ENCODE measurements at regions not wholly inside any gene's neighbourhood (a gene's known extent, or its start where the extent isn't known, plus 50 kb on each side); places are given as distances from the start of the nearest gene placed in this dataset.

DNA sequence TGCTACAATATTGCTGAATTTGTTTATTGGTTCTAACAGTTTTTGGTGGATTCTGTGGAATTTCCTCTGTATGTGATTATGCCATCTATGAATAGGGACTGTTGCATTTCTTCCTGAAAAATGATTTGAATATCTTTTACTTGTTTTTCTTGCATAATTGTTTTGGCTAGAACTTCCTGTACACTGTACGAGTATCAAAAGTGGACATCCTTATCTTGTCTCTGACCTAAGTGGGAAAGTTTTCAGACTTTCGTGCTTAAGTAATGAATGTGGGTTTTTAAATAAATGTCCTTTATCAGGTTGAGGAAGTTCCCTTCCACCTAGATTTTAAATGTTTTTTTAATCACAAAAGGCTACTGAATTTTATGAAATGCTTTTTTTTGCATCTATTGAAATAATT, 203.8 kb upstream of the ATP10A start:
- TF ChIP-seq, protein P1, sequence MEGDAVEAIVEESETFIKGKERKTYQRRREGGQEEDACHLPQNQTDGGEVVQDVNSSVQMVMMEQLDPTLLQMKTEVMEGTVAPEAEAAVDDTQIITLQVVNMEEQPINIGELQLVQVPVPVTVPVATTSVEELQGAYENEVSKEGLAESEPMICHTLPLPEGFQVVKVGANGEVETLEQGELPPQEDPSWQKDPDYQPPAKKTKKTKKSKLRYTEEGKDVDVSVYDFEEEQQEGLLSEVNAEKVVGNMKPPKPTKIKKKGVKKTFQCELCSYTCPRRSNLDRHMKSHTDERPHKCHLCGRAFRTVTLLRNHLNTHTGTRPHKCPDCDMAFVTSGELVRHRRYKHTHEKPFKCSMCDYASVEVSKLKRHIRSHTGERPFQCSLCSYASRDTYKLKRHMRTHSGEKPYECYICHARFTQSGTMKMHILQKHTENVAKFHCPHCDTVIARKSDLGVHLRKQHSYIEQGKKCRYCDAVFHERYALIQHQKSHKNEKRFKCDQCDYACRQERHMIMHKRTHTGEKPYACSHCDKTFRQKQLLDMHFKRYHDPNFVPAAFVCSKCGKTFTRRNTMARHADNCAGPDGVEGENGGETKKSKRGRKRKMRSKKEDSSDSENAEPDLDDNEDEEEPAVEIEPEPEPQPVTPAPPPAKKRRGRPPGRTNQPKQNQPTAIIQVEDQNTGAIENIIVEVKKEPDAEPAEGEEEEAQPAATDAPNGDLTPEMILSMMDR (IDR thresholded peaks at IDR 0.05): no peak
- TF ChIP-seq POLR2A (IDR thresholded peaks at IDR 0.05): no peak

All from vagina (tissue), 2 donors.